ENCODE measurements at regions not wholly inside any gene's neighbourhood (a gene's known extent, or its start where the extent isn't known, plus 50 kb on each side); places are given as distances from the start of the nearest gene placed in this dataset.

DNA sequence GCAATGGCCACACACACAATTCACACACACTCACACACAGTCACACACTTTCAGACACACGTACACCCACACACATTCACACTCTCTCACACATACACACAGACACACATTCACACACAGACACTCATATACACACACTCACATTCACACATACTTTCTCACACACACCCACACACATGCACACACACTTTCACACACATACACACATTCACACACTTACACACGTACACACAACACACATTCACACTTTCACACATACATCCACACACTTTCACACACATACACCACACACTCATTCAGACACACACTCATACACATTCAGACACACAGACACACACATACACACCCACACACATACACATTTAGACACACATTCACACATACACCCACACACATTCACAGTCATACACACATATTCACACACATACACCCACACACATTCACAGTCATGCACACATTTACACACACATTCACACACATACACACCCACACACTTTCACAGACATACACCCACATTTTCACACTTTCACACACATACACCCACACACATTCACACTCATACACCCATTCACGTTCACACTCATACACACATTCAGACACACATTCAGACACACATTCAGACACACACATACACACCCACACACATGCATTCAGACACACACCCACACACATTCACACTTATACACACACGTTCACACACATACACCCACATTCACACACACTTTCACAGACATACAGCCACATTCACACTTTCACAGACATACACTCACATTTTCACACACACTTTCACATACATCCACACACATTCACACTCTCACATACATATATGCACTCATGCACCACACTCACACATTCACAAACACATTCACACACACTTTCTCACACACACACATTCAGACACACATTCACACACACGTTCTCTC lies 52.6 kb upstream of the C14orf180 start:
- H3K27ac ChIP-seq (ENCODE audit: low read length in 2 of 2), result no peak overlapping the region
- no peak overlapping the region for H3K4me2 ChIP-seq (replicated peaks; ENCODE audit: low read depth, low read length, poor library complexity, severe bottlenecking)
- no peak overlapping the region for H2AFZ ChIP-seq (ENCODE audit: insufficient read depth, low read depth, low read length, poor library complexity, severe bottlenecking)
- Mint-ChIP-seq H3K4me1 (no peaks in the 10 kb centered on the region), H3K27ac (no peak overlapping the region), H3K9me3 (ENCODE audit: insufficient read depth) (peaks cover 20% of the 10 kb centered on the region), H3K4me3 (no peak overlapping the region), H3K27me3 (peaks cover 1% of the 10 kb centered on the region)
- intact Hi-C loops (cut with micrococcal nuclease), result no loop called here
- POLR2A ChIA-PET, result no interaction called here
- no peaks in the 10 kb centered on the region for H3K27me3 ChIP-seq (replicated peaks in 1 of 4; ENCODE audit: control extremely low read depth in 1 of 4, control insufficient read depth in 3 of 4, insufficient read depth in 4 of 4, low read length in 3 of 4)
- peaks cover 0 to 41% (median 7%) of the 10 kb centered on the region in 3 donors for H3K9me3 ChIP-seq (ENCODE audit: control extremely low read depth in 1 of 3, control insufficient read depth in 2 of 3, insufficient read depth in 1 of 3, low read length in 2 of 3)
- no peak overlapping the region for H3K4me3 ChIP-seq (ENCODE audit: control extremely low read depth in 1 of 5, extremely low read depth in 1 of 5, insufficient read depth in 1 of 5, low read depth in 2 of 5, low read length in 4 of 5)
- H3K4me1 ChIP-seq (ENCODE audit: control insufficient read depth in 2 of 2, insufficient read depth in 2 of 2, low read length in 2 of 2), result no peaks in the 10 kb centered on the region
- TF ChIP-seq, protein P1, sequence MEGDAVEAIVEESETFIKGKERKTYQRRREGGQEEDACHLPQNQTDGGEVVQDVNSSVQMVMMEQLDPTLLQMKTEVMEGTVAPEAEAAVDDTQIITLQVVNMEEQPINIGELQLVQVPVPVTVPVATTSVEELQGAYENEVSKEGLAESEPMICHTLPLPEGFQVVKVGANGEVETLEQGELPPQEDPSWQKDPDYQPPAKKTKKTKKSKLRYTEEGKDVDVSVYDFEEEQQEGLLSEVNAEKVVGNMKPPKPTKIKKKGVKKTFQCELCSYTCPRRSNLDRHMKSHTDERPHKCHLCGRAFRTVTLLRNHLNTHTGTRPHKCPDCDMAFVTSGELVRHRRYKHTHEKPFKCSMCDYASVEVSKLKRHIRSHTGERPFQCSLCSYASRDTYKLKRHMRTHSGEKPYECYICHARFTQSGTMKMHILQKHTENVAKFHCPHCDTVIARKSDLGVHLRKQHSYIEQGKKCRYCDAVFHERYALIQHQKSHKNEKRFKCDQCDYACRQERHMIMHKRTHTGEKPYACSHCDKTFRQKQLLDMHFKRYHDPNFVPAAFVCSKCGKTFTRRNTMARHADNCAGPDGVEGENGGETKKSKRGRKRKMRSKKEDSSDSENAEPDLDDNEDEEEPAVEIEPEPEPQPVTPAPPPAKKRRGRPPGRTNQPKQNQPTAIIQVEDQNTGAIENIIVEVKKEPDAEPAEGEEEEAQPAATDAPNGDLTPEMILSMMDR (IDR thresholded peaks at IDR 0.05), result no peak
- no peak for TF ChIP-seq EZH2 (IDR thresholded peaks at IDR 0.05; ENCODE audit: borderline replicate concordance, insufficient read depth, low read depth, low read length, poor library complexity, severe bottlenecking)
- no peaks in the 10 kb centered on the region for H3K36me3 ChIP-seq (replicated peaks in 1 of 2; ENCODE audit: control extremely low read depth in 1 of 2, control insufficient read depth in 1 of 2, extremely low read depth in 1 of 2, insufficient read depth in 2 of 2, low read length in 1 of 2)
- ATAC-seq (ENCODE audit: low read depth), result no peak
- no peaks in the 10 kb centered on the region for H4K20me1 ChIP-seq (ENCODE audit: control insufficient read depth, insufficient read depth, low read length, poor library complexity, severe bottlenecking)
- H3K9ac ChIP-seq (ENCODE audit: low read length), result no peak overlapping the region
- no peak for DNase-seq
- CTCF ChIA-PET, result no interaction called here
- no peaks in the 10 kb centered on the region for H3K79me2 ChIP-seq (ENCODE audit: control insufficient read depth, insufficient read depth, low read length)
- WGBS (ENCODE audit: insufficient coverage), result 60% methylated on average over 5 of the region's 5 CpGs

DNA sequence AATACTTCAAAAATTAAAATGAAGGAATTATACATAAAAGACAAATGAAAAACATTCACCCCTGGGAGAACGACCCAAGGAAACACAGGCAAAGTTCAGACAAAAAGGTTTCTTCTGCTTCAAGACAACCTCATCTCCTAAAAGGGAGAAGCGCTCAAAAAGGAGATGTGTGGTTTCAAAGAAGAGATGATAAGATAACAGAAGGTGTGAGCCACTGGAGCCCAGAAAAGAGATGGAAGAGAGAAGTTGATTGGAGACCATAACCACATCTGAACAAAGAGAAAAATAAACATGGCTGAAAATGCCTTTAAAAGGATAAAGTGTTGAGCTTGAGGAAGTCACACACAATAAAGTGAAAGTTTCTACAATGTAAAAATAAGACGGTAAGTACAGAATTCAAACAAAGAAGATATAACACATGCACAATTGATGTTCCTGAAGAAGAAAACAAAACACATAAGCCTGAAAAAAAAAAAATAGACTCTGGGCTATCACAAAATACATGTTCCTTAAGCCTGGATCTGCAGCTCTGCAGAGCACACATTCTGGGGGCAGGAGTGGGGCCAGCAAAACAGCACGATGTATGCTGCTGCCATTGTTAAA lies 51.6 kb upstream of the C14orf180 start:
- no peak overlapping the region for H3K4me2 ChIP-seq (replicated peaks; ENCODE audit: low read depth, low read length, poor library complexity, severe bottlenecking)
- TF ChIP-seq EZH2 (IDR thresholded peaks at IDR 0.05; ENCODE audit: borderline replicate concordance, insufficient read depth, low read depth, low read length, poor library complexity, severe bottlenecking), result no peak
- TF ChIP-seq, protein P1 (IDR thresholded peaks at IDR 0.05), result no peak
- no peak overlapping the region for H3K27ac Mint-ChIP-seq
- no peaks in the 10 kb centered on the region for H4K20me1 ChIP-seq (ENCODE audit: control insufficient read depth, insufficient read depth, low read length, poor library complexity, severe bottlenecking)
- H3K27me3 ChIP-seq (replicated peaks in 1 of 4; ENCODE audit: control extremely low read depth in 1 of 4, control insufficient read depth in 3 of 4, insufficient read depth in 4 of 4, low read length in 3 of 4), result no peaks in the 10 kb centered on the region
- no peak overlapping the region for H2AFZ ChIP-seq (ENCODE audit: insufficient read depth, low read depth, low read length, poor library complexity, severe bottlenecking)
- peaks cover 20% of the 10 kb centered on the region for H3K9me3 Mint-ChIP-seq (ENCODE audit: insufficient read depth)
- no peak for DNase-seq
- no peak overlapping the region for H3K27ac ChIP-seq (ENCODE audit: low read length in 2 of 2)
- no peaks in the 10 kb centered on the region for H3K4me1 Mint-ChIP-seq
- ChIA-PET POLR2A (no interaction called here), CTCF (no interaction called here)
- no peak overlapping the region for H3K9ac ChIP-seq (ENCODE audit: low read length)
- peaks cover 6% of the 10 kb centered on the region for H3K27me3 Mint-ChIP-seq
- no peaks in the 10 kb centered on the region for H3K36me3 ChIP-seq (replicated peaks in 1 of 2; ENCODE audit: control extremely low read depth in 1 of 2, control insufficient read depth in 1 of 2, extremely low read depth in 1 of 2, insufficient read depth in 2 of 2, low read length in 1 of 2)
- intact Hi-C loops (cut with micrococcal nuclease), result no loop called here
- no peaks in the 10 kb centered on the region for H3K4me1 ChIP-seq (ENCODE audit: control insufficient read depth in 2 of 2, insufficient read depth in 2 of 2, low read length in 2 of 2)
- no peaks in the 10 kb centered on the region for H3K79me2 ChIP-seq (ENCODE audit: control insufficient read depth, insufficient read depth, low read length)
- H3K9me3 ChIP-seq (ENCODE audit: control extremely low read depth in 1 of 3, control insufficient read depth in 2 of 3, insufficient read depth in 1 of 3, low read length in 2 of 3), result peaks cover 0 to 37% (median 7%) of the 10 kb centered on the region in 3 donors
- no peak overlapping the region for H3K4me3 ChIP-seq (ENCODE audit: control extremely low read depth in 1 of 5, extremely low read depth in 1 of 5, insufficient read depth in 1 of 5, low read depth in 2 of 5, low read length in 4 of 5)
- no peak for ATAC-seq (ENCODE audit: low read depth)
- no peak overlapping the region for H3K4me3 Mint-ChIP-seq
- no CpG with 5 or more reads among the region's 4 CpGs for WGBS (ENCODE audit: insufficient coverage)
